SK-N-SH (cell line): ENCODE measurements at regions not wholly inside any gene's neighbourhood (a gene's known extent, or its start where the extent isn't known, plus 50 kb on each side); places are given as distances from the start of the nearest gene placed in this dataset.

ENCODE experiments used
- CTCF ChIA-PET: fragments of 300-600, 350-600 bp; formaldehyde crosslinking; extraction: SDS; loops from one replicate; lab custom pipeline; 2021; lab: Yijun Ruan, JAX
- POLR2A ChIA-PET: fragments of 350-600 bp; sonication (Branson Sonifier 250); formaldehyde crosslinking; extraction: SDS; loops from one replicate; lab custom pipeline; 2020; ENCODE audit warnings: antibody characterized with exemption, inconsistent platforms; lab: Yijun Ruan, JAX
- DNase-seq: peaks from one replicate; pipeline ENCODE4 v3.0.0; 2012
- H2AFZ ChIP-seq: fragments of 200-600 bp; sonication (generic); 2 replicates; pipeline ENCODE4 v1.8.1; 2016; ENCODE audit warnings: antibody characterized with exemption, mild to moderate bottlenecking, low read depth
- H3F3A ChIP-seq: fragments of 200-600 bp; sonication (generic); replicated peaks from 2 replicates; pipeline ENCODE3; 2016; ENCODE audit warnings: antibody characterized with exemption, mild to moderate bottlenecking; ENCODE audit not compliant: insufficient read depth
- H3K27ac ChIP-seq, 2 experiments: fragments of 200-500 bp in 1 of 2; fragments of 200-600 bp in 1 of 2; sonication (Bioruptor generic) in 1 of 2; sonication (generic), shearing (Covaris generic) in 1 of 2; 2 replicates each; pipeline versions ENCODE4 v1.5.1 to v1.6.1; 2014 to 2016; ENCODE audit warnings: low read depth in 2 of 2, inconsistent platforms in 1 of 2, low read length in 1 of 2, mild to moderate bottlenecking in 1 of 2, mixed read lengths in 1 of 2
- H3K27me3 ChIP-seq: fragments of 200-600 bp; sonication (generic), shearing (Covaris generic); 2 replicates; pipeline ENCODE4 v1.6.1; 2016; ENCODE audit warnings: mixed run types; ENCODE audit not compliant: insufficient read depth
- H3K36me3 ChIP-seq, 2 experiments: fragments of 200-500 bp in 1 of 2; fragments of 200-600 bp in 1 of 2; sonication (Bioruptor generic) in 1 of 2; sonication (generic) in 1 of 2; replicated peaks in 1 of 2; 2 replicates each; pipeline versions ENCODE3 to v1.5.1; 2014 to 2016; ENCODE audit warnings: low read length in 1 of 2, mild to moderate bottlenecking in 1 of 2; ENCODE audit not compliant: insufficient read depth in 2 of 2, control insufficient read depth in 1 of 2
- H3K4me1 ChIP-seq, 2 experiments: fragments of 200-500 bp in 1 of 2; fragments of 200-600 bp in 1 of 2; sonication (Bioruptor generic) in 1 of 2; sonication (generic), shearing (Covaris generic) in 1 of 2; 2 replicates each; pipeline versions ENCODE4 v1.5.1 to v1.6.1; 2014 to 2016; ENCODE audit warnings: low read depth in 1 of 2, low read length in 1 of 2, mixed run types in 1 of 2; ENCODE audit not compliant: insufficient read depth in 2 of 2, control insufficient read depth in 1 of 2
- H3K4me2 ChIP-seq: fragments of 200-600 bp; sonication (generic), shearing (Covaris generic); 2 replicates; pipeline ENCODE4 v1.6.1; 2017; ENCODE audit warnings: mixed run types
- H3K4me3 ChIP-seq, 2 experiments: fragments of 200-500 bp in 1 of 2; fragments of 200-600 bp in 1 of 2; sonication (Bioruptor generic) in 1 of 2; sonication (generic), shearing (Covaris generic) in 1 of 2; 2 replicates each; pipeline versions ENCODE4 v1.5.1 to v1.8.1; 2014 to 2016; ENCODE audit warnings: low read depth in 2 of 2, inconsistent platforms in 1 of 2, low read length in 1 of 2, mild to moderate bottlenecking in 1 of 2, mixed read lengths in 1 of 2, moderate library complexity in 1 of 2
- H3K79me2 ChIP-seq: fragments of 200-600 bp; sonication (generic); 2 replicates; pipeline ENCODE4 v1.8.1; 2017; ENCODE audit warnings: mild to moderate bottlenecking; ENCODE audit not compliant: insufficient read depth
- H3K9ac ChIP-seq: fragments of 200-600 bp; sonication (generic); 2 replicates; pipeline ENCODE4 v1.6.1; 2017; ENCODE audit warnings: mixed run types
- H3K9me2 ChIP-seq: fragments of 200-600 bp; sonication (generic); 2 replicates; pipeline ENCODE4 v1.6.1; 2017; ENCODE audit warnings: mixed run types
- H3K9me3 ChIP-seq: fragments of 200-600 bp; sonication (generic); 2 replicates; pipeline ENCODE4 v1.6.1; 2017; ENCODE audit warnings: mixed run types, mild to moderate bottlenecking, moderate library complexity
- H4K20me1 ChIP-seq: fragments of 200-600 bp; sonication (generic); 2 replicates; pipeline ENCODE4 v1.6.1; 2017; ENCODE audit warnings: mild to moderate bottlenecking, mixed run types; ENCODE audit not compliant: insufficient read depth
- CHD2 ChIP-seq: fragments of 150-350 bp; IDR thresholded peaks from 2 replicates; pipeline ENCODE4 v1.6.1; 2018; ENCODE audit warnings: low read length; ENCODE audit not compliant: partially characterized antibody
- FOSL2 ChIP-seq: IDR thresholded peaks from 2 replicates; pipeline ENCODE4 v1.4.0; 2012; ENCODE audit warnings: low read depth, mild to moderate bottlenecking, moderate library complexity, borderline replicate concordance
- FOXJ3 ChIP-seq: sonication (generic); formaldehyde crosslinking; IDR thresholded peaks from 2 replicates; pipeline ENCODE4 v1.5.1; 2020; ENCODE audit warnings: mild to moderate bottlenecking, missing genetic modification reagents
- GABPA ChIP-seq: IDR thresholded peaks from 2 replicates; pipeline ENCODE4 v1.4.0; 2012; ENCODE audit warnings: low read depth, mild to moderate bottlenecking
- GATA2 ChIP-seq: sonication (generic); formaldehyde crosslinking; IDR thresholded peaks from 2 replicates; pipeline ENCODE4 v1.5.0; 2020; ENCODE audit warnings: mild to moderate bottlenecking, missing genetic modification reagents
- MAX ChIP-seq: IDR thresholded peaks from 2 replicates; pipeline ENCODE4 v1.4.0; 2012; ENCODE audit warnings: low read depth
- NFIC ChIP-seq: IDR thresholded peaks from 2 replicates; pipeline ENCODE4 v1.4.0; 2012; ENCODE audit warnings: borderline replicate concordance
- PBX3 ChIP-seq: IDR thresholded peaks from 2 replicates; pipeline ENCODE4; 2012
- TAF1 ChIP-seq: IDR thresholded peaks from 2 replicates; pipeline ENCODE4 v1.6.1; 2012; ENCODE audit warnings: low read depth, mild to moderate bottlenecking, low read length, moderate library complexity, borderline replicate concordance
- WGBS: methylation state at CpG from one replicate; pipeline ENCODE4 v1.1.6; 2017; ENCODE audit warnings: low lambda C conversion rate; 5-methylcytosine and 5-hydroxymethylcytosine counted together
- TF ChIP-seq, protein P1 (sequence below): fragments of 150-350 bp; IDR thresholded peaks from 2 replicates; pipeline ENCODE4 v1.6.1; 2017; ENCODE audit warnings: antibody characterized with exemption, low read length, low read depth, borderline replicate concordance
- TF ChIP-seq, protein P2 (sequence below): IDR thresholded peaks from 2 replicates; pipeline ENCODE4 v1.6.1; 2012; ENCODE audit warnings: mild to moderate bottlenecking, low read depth, low read length, moderate library complexity

DNA sequence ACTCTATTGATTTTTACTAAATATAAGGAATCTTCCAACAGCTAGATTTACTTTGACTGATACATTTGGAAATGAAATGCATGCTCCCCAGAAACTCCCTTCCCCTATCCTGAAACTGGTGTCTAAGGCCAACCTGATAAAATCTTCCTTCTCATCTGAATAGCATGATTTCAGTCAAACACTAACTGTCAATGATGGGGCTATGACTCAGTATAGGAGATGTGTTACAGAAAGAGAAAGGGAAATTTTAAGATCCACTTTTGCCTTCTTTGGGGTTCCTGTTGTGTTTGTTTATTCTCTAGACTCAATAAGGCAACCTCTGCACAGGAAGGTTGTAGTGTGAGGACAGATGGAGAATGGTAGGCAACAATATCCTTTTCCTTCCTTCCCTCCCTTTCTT lies 160.7 kb downstream of the MOSPD2 start:
- Histone ChIP-seq H3K79me2 (no peaks in the 10 kb centered on the region), H3K9me2 (no peaks in the 10 kb centered on the region), H3K36me3 (no peaks in the 10 kb centered on the region), H3K4me1 (no peaks in the 10 kb centered on the region), H2AFZ (0 out of 2 replicates have a peak overlapping the region, but pooled peaks have one; percentile 41), H4K20me1 (no peaks in the 10 kb centered on the region), H3K27me3 (no peaks in the 10 kb centered on the region), H3K4me2 (no peak overlapping the region), H3F3A (no peaks in the 10 kb centered on the region), H3K9ac (no peak overlapping the region), H3K27ac (no peak overlapping the region), H3K9me3 (no peaks in the 10 kb centered on the region), H3K4me3 (no peak overlapping the region)
- POLR2A ChIA-PET, result no interaction called here
- no peak for TF ChIP-seq TAF1
- TF ChIP-seq GATA2 (CRISPR knock-in tag), result no peak
- TF ChIP-seq GABPA, result no peak
- no peak for TF ChIP-seq CHD2
- TF ChIP-seq, protein P1, sequence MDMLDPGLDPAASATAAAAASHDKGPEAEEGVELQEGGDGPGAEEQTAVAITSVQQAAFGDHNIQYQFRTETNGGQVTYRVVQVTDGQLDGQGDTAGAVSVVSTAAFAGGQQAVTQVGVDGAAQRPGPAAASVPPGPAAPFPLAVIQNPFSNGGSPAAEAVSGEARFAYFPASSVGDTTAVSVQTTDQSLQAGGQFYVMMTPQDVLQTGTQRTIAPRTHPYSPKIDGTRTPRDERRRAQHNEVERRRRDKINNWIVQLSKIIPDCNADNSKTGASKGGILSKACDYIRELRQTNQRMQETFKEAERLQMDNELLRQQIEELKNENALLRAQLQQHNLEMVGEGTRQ, result no peak
- TF ChIP-seq, protein P2, sequence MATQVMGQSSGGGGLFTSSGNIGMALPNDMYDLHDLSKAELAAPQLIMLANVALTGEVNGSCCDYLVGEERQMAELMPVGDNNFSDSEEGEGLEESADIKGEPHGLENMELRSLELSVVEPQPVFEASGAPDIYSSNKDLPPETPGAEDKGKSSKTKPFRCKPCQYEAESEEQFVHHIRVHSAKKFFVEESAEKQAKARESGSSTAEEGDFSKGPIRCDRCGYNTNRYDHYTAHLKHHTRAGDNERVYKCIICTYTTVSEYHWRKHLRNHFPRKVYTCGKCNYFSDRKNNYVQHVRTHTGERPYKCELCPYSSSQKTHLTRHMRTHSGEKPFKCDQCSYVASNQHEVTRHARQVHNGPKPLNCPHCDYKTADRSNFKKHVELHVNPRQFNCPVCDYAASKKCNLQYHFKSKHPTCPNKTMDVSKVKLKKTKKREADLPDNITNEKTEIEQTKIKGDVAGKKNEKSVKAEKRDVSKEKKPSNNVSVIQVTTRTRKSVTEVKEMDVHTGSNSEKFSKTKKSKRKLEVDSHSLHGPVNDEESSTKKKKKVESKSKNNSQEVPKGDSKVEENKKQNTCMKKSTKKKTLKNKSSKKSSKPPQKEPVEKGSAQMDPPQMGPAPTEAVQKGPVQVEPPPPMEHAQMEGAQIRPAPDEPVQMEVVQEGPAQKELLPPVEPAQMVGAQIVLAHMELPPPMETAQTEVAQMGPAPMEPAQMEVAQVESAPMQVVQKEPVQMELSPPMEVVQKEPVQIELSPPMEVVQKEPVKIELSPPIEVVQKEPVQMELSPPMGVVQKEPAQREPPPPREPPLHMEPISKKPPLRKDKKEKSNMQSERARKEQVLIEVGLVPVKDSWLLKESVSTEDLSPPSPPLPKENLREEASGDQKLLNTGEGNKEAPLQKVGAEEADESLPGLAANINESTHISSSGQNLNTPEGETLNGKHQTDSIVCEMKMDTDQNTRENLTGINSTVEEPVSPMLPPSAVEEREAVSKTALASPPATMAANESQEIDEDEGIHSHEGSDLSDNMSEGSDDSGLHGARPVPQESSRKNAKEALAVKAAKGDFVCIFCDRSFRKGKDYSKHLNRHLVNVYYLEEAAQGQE, result no peak
- no peak for DNase-seq
- CTCF ChIA-PET, result no interaction called here

DNA sequence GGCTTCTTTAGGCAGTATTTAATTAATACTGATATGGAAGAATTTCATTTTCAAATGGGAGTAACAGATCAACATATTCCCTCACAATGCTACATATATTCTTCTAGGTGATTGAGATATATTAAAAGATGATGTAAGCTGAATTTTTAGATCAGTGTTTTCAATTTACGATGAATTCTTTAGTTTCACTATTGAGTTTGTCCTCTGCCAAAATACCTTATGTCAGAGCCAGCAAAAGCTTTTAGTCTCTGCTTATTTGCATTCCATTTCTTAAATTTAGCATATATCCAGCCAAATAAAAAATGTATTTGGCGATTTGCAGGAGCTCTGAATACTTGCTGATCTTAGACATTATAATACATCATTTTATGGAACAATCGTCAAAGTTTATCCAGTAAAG lies 144.3 kb downstream of the MOSPD2 start:
- no peaks in the 10 kb centered on the region for H3K9me2 ChIP-seq
- TF ChIP-seq MAX (no peak), FOXJ3 (no peak), PBX3 (no peak), FOSL2 (no peak), NFIC (no peak)
- no peaks in the 10 kb centered on the region for H3K27me3 ChIP-seq
- ChIA-PET POLR2A (no interaction called here), CTCF (interaction anchor here (0.9 kb wide), 1 partner anchor 15 kb away, joined by 4 read pairs; no protein-coding TSS in a partner anchor)
- no peak overlapping the region for H3K4me2 ChIP-seq
- no peak for DNase-seq
- H3K4me3 ChIP-seq, result no peak overlapping the region
- WGBS, result 30% methylated on average over 3 of the region's 3 CpGs
- H3K27ac ChIP-seq, result no peak overlapping the region
- H3K36me3 ChIP-seq, result no peaks in the 10 kb centered on the region
- H3K9me3 ChIP-seq, result no peaks in the 10 kb centered on the region
- peaks cover 0 to 2% of the 10 kb centered on the region in 2 experiments; a peak in 1 of 4 replicates for H3K4me1 ChIP-seq
- no peak overlapping the region for H3K9ac ChIP-seq
- H2AFZ ChIP-seq, result no peak overlapping the region
- H3K79me2 ChIP-seq, result no peaks in the 10 kb centered on the region
- H4K20me1 ChIP-seq, result no peaks in the 10 kb centered on the region
- no peaks in the 10 kb centered on the region for H3F3A ChIP-seq
